Activated naive CD4-positive, alpha-beta T cell treated with anti-CD3 and anti-CD28 coated beads, Interleukin-2, amount 50 U/mL, for 72 hours (primary cell): ENCODE measurements at regions not wholly inside any gene's neighbourhood (a gene's known extent, or its start where the extent isn't known, plus 50 kb on each side); places are given as distances from the start of the nearest gene placed in this dataset.
"Not testable (repeated sequence)": the region's sequence is repeated elsewhere in the genome, so short reads cannot be mapped to it uniquely, and the experiment has no call there.

Experiments used
- ATAC-seq, 2 donors: fragments of 150-1000 bp; cut with Tn5 transposase; 2 replicates each; pipeline ENCODE4 v1.10.0; 2021; ENCODE audit warnings: mild to moderate bottlenecking in 2 of 2, moderate library complexity in 2 of 2
- DNase-seq, 2 donors: peaks; one replicate each; pipeline ENCODE4 v3.0.0; 2021 to 2022; ENCODE audit warnings: low spot score in 2 of 2
- H3K27ac Mint-ChIP-seq, 2 donors: one replicate each; pipeline ENCODE4 v1.8.0; 2022; ENCODE audit warnings: mild to moderate bottlenecking in 2 of 2, mixed read lengths in 2 of 2
- H3K36me3 Mint-ChIP-seq, 2 donors: one replicate each; pipeline ENCODE4 v1.8.0; 2022; ENCODE audit warnings: mixed read lengths in 2 of 2
- H3K9me3 Mint-ChIP-seq, 2 donors: one replicate each; pipeline ENCODE4 v1.8.0; 2022; ENCODE audit warnings: mixed read lengths in 2 of 2

- H3K9me3 Mint-ChIP-seq: peaks cover 12 to 15% of the 10 kb centered on the region in 2 donors
- ATAC-seq (no peak), DNase-seq (no peak)
- peaks cover 4 to 12% of the 10 kb centered on the region in 2 donors for H3K36me3 Mint-ChIP-seq
- H3K27ac Mint-ChIP-seq: no peak overlapping the region
Observed at GRCh38 chr19:23597661-23598060, 89.4 kb downstream of the ZNF675 start.

GRCh38 chr19:23596872-23597271 is 90.1 kb downstream of the ZNF675 start:
- peaks cover 4 to 12% of the 10 kb centered on the region in 2 donors for H3K36me3 Mint-ChIP-seq
- DNase-seq (no peak), ATAC-seq (no peak)
- no peak overlapping the region for H3K27ac Mint-ChIP-seq
- peaks cover 15 to 16% of the 10 kb centered on the region in 2 donors for H3K9me3 Mint-ChIP-seq

GRCh38 chr19:23594311-23594710 is 92.7 kb downstream of the ZNF675 start:
- H3K27ac Mint-ChIP-seq, DNase-seq, ATAC-seq: not testable (repeated sequence)
- H3K9me3 Mint-ChIP-seq: peaks cover 22 to 24% of the 10 kb centered on the region in 2 donors
- H3K36me3 Mint-ChIP-seq: peaks cover 10 to 24% of the 10 kb centered on the region in 2 donors

- H3K36me3 Mint-ChIP-seq: peaks cover 12 to 27% of the 10 kb centered on the region in 2 donors
- no peak overlapping the region for H3K27ac Mint-ChIP-seq
- no peak for DNase-seq
- H3K9me3 Mint-ChIP-seq: peaks cover 21 to 23% of the 10 kb centered on the region in 2 donors
- no peak for ATAC-seq
Observed at GRCh38 chr19:23587546-23587945, 99.5 kb downstream of the ZNF675 start.

GRCh38 chr19:23577501-23577900 is 109.5 kb downstream of the ZNF675 start:
- Mint-ChIP-seq H3K9me3 (peaks cover 14 to 18% of the 10 kb centered on the region in 2 donors), H3K27ac (no peak overlapping the region), H3K36me3 (peaks cover 13 to 20% of the 10 kb centered on the region in 2 donors)
- DNase-seq (no peak), ATAC-seq (no peak)

GRCh38 chr19:23571175-23571574 is 115.8 kb downstream of the ZNF675 start:
- Mint-ChIP-seq H3K27ac (no peak overlapping the region), H3K36me3 (peaks cover 32 to 48% of the 10 kb centered on the region in 2 donors), H3K9me3 (peaks cover 39 to 40% of the 10 kb centered on the region in 2 donors)
- DNase-seq: no peak
- ATAC-seq: no peak

GRCh38 chr19:23568116-23568515 is 118.9 kb downstream of the ZNF675 start:
- ATAC-seq, DNase-seq, H3K27ac Mint-ChIP-seq: not testable (repeated sequence)
- Mint-ChIP-seq H3K9me3 (peaks cover 38 to 51% of the 10 kb centered on the region in 2 donors), H3K36me3 (peaks cover 35 to 59% of the 10 kb centered on the region in 2 donors)

- no peak for ATAC-seq
- H3K36me3 Mint-ChIP-seq: peaks cover 20 to 40% of the 10 kb centered on the region in 2 donors
- H3K27ac Mint-ChIP-seq: no peak overlapping the region
- no peak for DNase-seq
- H3K9me3 Mint-ChIP-seq: peaks cover 24 to 35% of the 10 kb centered on the region in 2 donors
Observed at GRCh38 chr19:23565256-23565655, 121.8 kb downstream of the ZNF675 start.

GRCh38 chr19:23563326-23563725 is 123.7 kb downstream of the ZNF675 start:
- DNase-seq: no peak
- peaks cover 23 to 36% of the 10 kb centered on the region in 2 donors for H3K9me3 Mint-ChIP-seq
- no peak overlapping the region for H3K27ac Mint-ChIP-seq
- H3K36me3 Mint-ChIP-seq: peaks cover 14 to 37% of the 10 kb centered on the region in 2 donors
- no peak for ATAC-seq

- peaks cover 14 to 33% of the 10 kb centered on the region in 2 donors for H3K36me3 Mint-ChIP-seq
- H3K9me3 Mint-ChIP-seq: peaks cover 27 to 35% of the 10 kb centered on the region in 2 donors
- no peak overlapping the region for H3K27ac Mint-ChIP-seq
- ATAC-seq (no peak), DNase-seq (no peak)
Observed at GRCh38 chr19:23561341-23561740, 125.7 kb downstream of the ZNF675 start.

- no peak for ATAC-seq
Observed at GRCh38 chr19:23560051-23560450, 127.0 kb downstream of the ZNF675 start.

GRCh38 chr19:23558541-23558940 is 128.5 kb downstream of the ZNF675 start:
- ATAC-seq: no peak
- Mint-ChIP-seq H3K27ac (no peak overlapping the region), H3K36me3 (peaks cover 0 to 12% of the 10 kb centered on the region in 2 donors), H3K9me3 (peaks cover 16 to 19% of the 10 kb centered on the region in 2 donors)
- DNase-seq: no peak

More at GRCh38 chr19:23560051-23560450, 127.0 kb downstream of the ZNF675 start:
- Mint-ChIP-seq H3K9me3 (peaks cover 26 to 30% of the 10 kb centered on the region in 2 donors), H3K36me3 (peaks cover 12 to 27% of the 10 kb centered on the region in 2 donors), H3K27ac (no peak overlapping the region)
- DNase-seq: no peak

GRCh38 chr19:23557381-23557780 is 129.6 kb downstream of the ZNF675 start:
- Mint-ChIP-seq H3K36me3 (peaks cover 0 to 12% of the 10 kb centered on the region in 2 donors), H3K9me3 (peaks cover 16 to 19% of the 10 kb centered on the region in 2 donors), H3K27ac (no peak overlapping the region)
- ATAC-seq (no peak), DNase-seq (no peak)

- Mint-ChIP-seq H3K27ac (no peak overlapping the region), H3K9me3 (peaks cover 31% of the 10 kb centered on the region in 2 donors), H3K36me3 (peaks cover 11 to 27% of the 10 kb centered on the region in 2 donors)
- DNase-seq (no peak), ATAC-seq (no peak)
Observed at GRCh38 chr19:23554548-23554947, 132.5 kb downstream of the ZNF675 start.

- H3K27ac Mint-ChIP-seq, DNase-seq, ATAC-seq: not testable (repeated sequence)
- peaks cover 11 to 16% of the 10 kb centered on the region in 2 donors for H3K36me3 Mint-ChIP-seq
- H3K9me3 Mint-ChIP-seq: peaks cover 27 to 30% of the 10 kb centered on the region in 2 donors
Observed at GRCh38 chr19:23550102-23550501, 136.9 kb downstream of the ZNF675 start.

GRCh38 chr19:23547816-23548430 is 139.1 kb downstream of the ZNF675 start:
- Mint-ChIP-seq H3K36me3 (peaks cover 11 to 16% of the 10 kb centered on the region in 2 donors), H3K9me3 (peaks cover 31 to 42% of the 10 kb centered on the region in 2 donors), H3K27ac (no peak overlapping the region)
- DNase-seq (no peak), ATAC-seq (no peak)

GRCh38 chr19:23547156-23547555 is 139.9 kb downstream of the ZNF675 start:
- no peak for DNase-seq
- ATAC-seq: no peak
- peaks cover 31 to 42% of the 10 kb centered on the region in 2 donors for H3K9me3 Mint-ChIP-seq
- no peak overlapping the region for H3K27ac Mint-ChIP-seq
- peaks cover 11 to 16% of the 10 kb centered on the region in 2 donors for H3K36me3 Mint-ChIP-seq

GRCh38 chr19:23543351-23543750 is 143.7 kb downstream of the ZNF675 start:
- no peak for ATAC-seq

More at GRCh38 chr19:23543351-23543750, 143.7 kb downstream of the ZNF675 start:
- Mint-ChIP-seq H3K27ac (no peak overlapping the region), H3K9me3 (peaks cover 13 to 23% of the 10 kb centered on the region in 2 donors), H3K36me3 (no peaks in the 10 kb centered on the region)
- no peak for DNase-seq
